ENCODE measurements at regions not wholly inside any gene's neighbourhood (a gene's known extent, or its start where the extent isn't known, plus 50 kb on each side); places are given as distances from the start of the nearest gene placed in this dataset.

- FAIRE-seq: no peak
- ATAC-seq: no peak
- POLR2A ChIA-PET: no interaction called here
Observed at GRCh38 chr11:80031014-80031600, 590.3 kb upstream of the TENM4 start.

More at GRCh38 chr11:80031014-80031600, 590.3 kb upstream of the TENM4 start:
- Histone ChIP-seq H3K9me3 (ENCODE audit: low read length) (no peaks in the 10 kb centered on the region), H3K4me2 (ENCODE audit: low read depth, low read length) (no peak overlapping the region), H3K9ac (ENCODE audit: insufficient read depth, low read depth, low read length) (no peak overlapping the region), H3K4me3 (replicated peaks in 1 of 3; ENCODE audit: insufficient read depth in 1 of 3, low read depth in 2 of 3, low read length in 3 of 3) (no peak overlapping the region), H3K36me3 (replicated peaks in 1 of 2; ENCODE audit: control insufficient read depth in 1 of 2, insufficient read depth in 2 of 2, low read length in 2 of 2) (no peaks in the 10 kb centered on the region), H4K20me1 (ENCODE audit: insufficient read depth, low read length) (no peaks in the 10 kb centered on the region), H3K27ac (ENCODE audit: extremely low read length, insufficient read depth, low read length) (no peak overlapping the region), H3K4me1 (ENCODE audit: insufficient read depth, low read length) (no peaks in the 10 kb centered on the region), H2AFZ (ENCODE audit: low read length) (no peak overlapping the region), H3K79me2 (ENCODE audit: insufficient read depth, low read length) (no peaks in the 10 kb centered on the region), H3K27me3 (ENCODE audit: control insufficient read depth in 1 of 2, insufficient read depth in 2 of 2, low read length in 2 of 2) (no peaks in the 10 kb centered on the region)
- TF ChIP-seq EHMT2 (IDR thresholded peaks at IDR 0.05; ENCODE audit: borderline replicate concordance, low read depth, low read length) (no peak), ZNF503 (CRISPR knock-in tag; IDR thresholded peaks at IDR 0.05) (no peak), MEIS1 (CRISPR knock-in tag; IDR thresholded peaks at IDR 0.05; ENCODE audit: borderline replicate concordance) (no peak), ZFP37 (CRISPR knock-in tag; IDR thresholded peaks at IDR 0.05; ENCODE audit: borderline replicate concordance) (no peak), ATF3 (CRISPR knock-in tag; IDR thresholded peaks at IDR 0.05) (no peak), LBX2 (CRISPR knock-in tag; IDR thresholded peaks at IDR 0.05; ENCODE audit: borderline replicate concordance) (no peak), ZNF543 (CRISPR knock-in tag; IDR thresholded peaks at IDR 0.05) (no peak), ARID2 (CRISPR knock-in tag; IDR thresholded peaks at IDR 0.05; ENCODE audit: borderline replicate concordance) (no peak), PHF8 (CRISPR knock-in tag; IDR thresholded peaks at IDR 0.05) (no peak), ZNF260 (CRISPR knock-in tag; IDR thresholded peaks at IDR 0.05; ENCODE audit: borderline replicate concordance, low read depth) (no peak), SUZ12 (IDR thresholded peaks at IDR 0.05; ENCODE audit: low read depth, low read length) (no peak)
- BruUV-seq (replicated peaks): no TSS peak
- 1% methylated on average over 3 of the region's 3 CpGs for WGBS (ENCODE audit: low lambda C conversion rate)
- in situ Hi-C loops (cut with HindIII; ENCODE audit: extremely low pct_ligation_motif_present, low pct_unique_long_range_greater_than_20kb) (no loop called here), intact Hi-C loops (cut with micrococcal nuclease; ENCODE audit: unreplicated experiment) (no loop called here)
- DNase-seq (ENCODE audit: low spot score): no peak
- CTCF ChIA-PET (ENCODE audit: low intra/inter-chr PET ratio, low total read pairs): no interaction called here
